Fibroblast of skin of abdomen (primary cell): ENCODE measurements at regions not wholly inside any gene's neighbourhood (a gene's known extent, or its start where the extent isn't known, plus 50 kb on each side); places are given as distances from the start of the nearest gene placed in this dataset.

Source experiments
- DNase-seq: peaks from one replicate; pipeline ENCODE4 v3.0.0-alpha.2; 2013

- DNase-seq = peak; percentile 97
These were observed 358.8 kb upstream of the CDH5 start for GRCh38 chr16:66007717-66008116.

GRCh38 chr16:66006485-66006884 lies 360.0 kb upstream of the CDH5 start:
- no peak for DNase-seq

DNA sequence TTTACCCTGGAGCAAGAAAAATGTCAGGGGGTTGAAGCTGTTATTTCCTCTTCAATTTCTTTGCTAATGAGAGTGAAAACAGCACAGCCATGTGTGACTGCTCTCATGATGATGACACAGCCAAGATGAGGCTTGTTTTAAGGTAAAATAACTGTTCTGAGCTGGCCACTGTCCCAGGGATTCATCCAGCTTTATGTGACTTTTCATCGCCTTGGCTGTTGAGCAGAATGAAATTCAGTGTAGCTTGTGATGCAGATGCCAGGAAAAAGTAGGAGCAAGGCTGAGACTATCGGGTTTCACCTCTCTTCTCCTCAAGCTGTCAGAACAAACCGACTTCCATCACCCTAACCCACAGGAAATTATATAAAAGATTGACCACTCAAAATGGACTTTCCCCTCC lies 361.8 kb upstream of the CDH5 start:
- DNase-seq = peak; percentile 79

- peak; percentile 28 for DNase-seq
These were observed 363.3 kb upstream of the CDH5 start for GRCh38 chr16:66003201-66003600.

DNA sequence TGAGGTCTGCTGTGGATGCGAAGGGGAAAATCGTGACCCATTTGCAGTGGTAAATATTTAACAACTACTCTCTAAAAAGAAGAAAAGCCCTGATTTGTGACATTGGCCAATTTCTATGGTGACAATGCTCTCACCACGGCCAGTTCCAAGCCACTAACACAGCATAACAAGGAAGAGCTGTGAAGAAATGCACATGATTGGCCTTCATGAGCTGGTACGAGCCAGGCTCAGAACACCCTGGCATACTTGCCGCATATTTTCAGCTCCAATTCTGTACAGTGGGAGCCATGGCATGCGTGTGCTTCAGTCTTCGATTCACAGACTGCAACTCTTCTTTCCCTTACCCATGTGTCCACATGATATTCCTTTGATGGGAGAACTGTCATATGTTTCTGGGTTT lies 363.9 kb upstream of the CDH5 start:
- no peak for DNase-seq

- no peak for DNase-seq
These were observed 365.1 kb upstream of the CDH5 start for GRCh38 chr16:66001432-66001831.

GRCh38 chr16:65998443-65998842 lies 368.0 kb upstream of the CDH5 start:
- DNase-seq = no peak

GRCh38 chr16:65994291-65994690 lies 372.2 kb upstream of the CDH5 start:
- DNase-seq = peak; percentile 40

GRCh38 chr16:65991149-65991701 lies 375.3 kb upstream of the CDH5 start:
- DNase-seq = no peak

- no peak for DNase-seq
These were observed 376.5 kb upstream of the CDH5 start for GRCh38 chr16:65989861-65990604.

- DNase-seq = no peak
These were observed 378.4 kb upstream of the CDH5 start for GRCh38 chr16:65988024-65988595.

GRCh38 chr16:65984296-65984695 lies 382.2 kb upstream of the CDH5 start:
- no peak for DNase-seq

DNA sequence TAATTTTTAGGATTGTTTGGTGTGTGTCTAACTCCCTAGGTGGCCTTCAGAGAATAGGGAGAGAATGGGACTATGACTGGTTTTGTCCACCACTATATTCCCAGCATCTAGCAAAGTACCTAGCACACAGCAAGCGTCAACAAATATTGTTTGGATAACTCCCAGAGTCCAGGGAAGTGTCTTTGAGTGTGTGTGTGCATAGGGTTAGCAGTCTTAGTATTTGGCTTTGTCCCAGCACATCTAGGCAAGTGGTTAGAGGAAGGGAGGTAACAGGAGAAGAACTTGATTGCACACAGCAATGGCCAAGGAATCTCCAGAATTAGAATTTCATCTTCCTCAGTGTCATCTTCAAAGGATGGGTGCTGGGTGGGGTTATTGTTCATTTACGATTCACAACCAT lies 385.4 kb upstream of the CDH5 start:
- DNase-seq = no peak

- DNase-seq = peak; percentile 82
These were observed 391.3 kb upstream of the CDH5 start for GRCh38 chr16:65975049-65975708.

- DNase-seq = peak; percentile 69
These were observed 399.1 kb upstream of the CDH5 start for GRCh38 chr16:65967376-65967775.

DNA sequence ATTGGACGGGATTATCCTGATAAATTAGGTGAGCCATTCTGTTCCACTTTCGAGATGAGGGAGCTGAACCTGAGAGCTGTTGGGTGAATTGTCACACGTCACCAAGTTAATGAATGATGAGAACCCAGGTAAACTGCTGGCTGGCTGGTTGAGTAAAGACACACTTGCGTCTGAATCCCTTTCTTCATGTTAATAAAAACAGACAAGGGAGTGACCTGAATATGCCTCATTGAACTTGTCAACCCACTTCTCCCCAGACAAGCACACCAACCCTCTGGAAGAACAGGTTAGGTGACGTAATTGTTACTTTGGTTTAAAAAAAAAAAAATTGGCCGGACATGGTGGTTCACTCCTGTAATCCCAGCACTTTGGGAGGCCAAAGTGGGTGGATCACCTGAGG lies 400.9 kb upstream of the CDH5 start:
- no peak for DNase-seq

DNA sequence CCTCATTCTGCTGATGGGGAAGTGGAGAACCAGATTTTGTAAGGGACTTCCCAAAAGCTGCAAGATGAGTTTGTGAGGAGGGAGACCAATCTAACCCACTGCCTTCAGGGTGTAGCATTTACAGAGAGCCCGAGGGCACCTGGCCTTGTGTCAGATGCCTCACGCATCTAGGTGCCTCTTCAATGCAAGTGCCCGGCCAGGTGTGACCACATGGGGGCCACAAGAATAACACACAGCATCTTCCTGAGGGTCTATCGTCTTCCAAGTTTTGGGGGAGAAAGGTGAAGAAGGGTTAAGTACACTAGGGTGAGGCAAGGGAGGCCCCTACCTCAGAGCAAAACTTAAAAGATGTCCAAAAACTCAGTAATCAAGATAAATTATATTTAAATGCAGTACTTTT lies 401.7 kb upstream of the CDH5 start:
- no peak for DNase-seq

DNA sequence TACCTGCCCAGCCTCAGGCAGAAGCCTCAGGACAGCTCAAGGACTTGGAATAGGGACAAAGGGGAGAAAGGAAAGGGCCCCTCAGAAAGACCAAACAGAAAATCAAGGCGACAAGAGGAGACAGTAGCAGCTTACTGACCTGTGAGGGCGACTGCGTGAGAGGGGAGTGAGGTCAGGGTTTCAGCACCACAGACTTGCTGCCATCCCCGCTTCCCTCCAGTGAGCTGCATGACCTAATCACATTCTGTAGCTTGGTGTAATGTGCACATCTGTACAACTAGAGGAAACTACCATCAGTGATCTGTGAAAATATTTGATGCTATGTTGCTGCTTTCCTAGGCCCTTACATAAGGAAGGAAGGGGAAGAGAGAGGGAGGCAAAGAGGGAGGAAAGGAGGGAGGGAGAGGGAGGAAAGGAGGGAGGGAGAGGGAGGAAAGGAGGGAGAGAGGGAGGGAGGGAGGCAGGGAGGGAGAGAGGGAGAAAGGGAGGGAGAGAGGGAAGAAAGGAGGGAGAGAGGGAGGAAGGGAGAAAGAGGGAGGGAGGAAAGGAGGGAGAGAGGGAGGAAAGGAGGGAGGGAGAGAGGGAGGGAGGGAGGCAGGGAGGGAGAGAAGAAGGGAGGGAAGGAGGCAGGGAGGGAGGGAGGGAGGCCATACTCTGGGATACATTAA lies 404.9 kb upstream of the CDH5 start:
- peak; percentile 33 for DNase-seq

DNA sequence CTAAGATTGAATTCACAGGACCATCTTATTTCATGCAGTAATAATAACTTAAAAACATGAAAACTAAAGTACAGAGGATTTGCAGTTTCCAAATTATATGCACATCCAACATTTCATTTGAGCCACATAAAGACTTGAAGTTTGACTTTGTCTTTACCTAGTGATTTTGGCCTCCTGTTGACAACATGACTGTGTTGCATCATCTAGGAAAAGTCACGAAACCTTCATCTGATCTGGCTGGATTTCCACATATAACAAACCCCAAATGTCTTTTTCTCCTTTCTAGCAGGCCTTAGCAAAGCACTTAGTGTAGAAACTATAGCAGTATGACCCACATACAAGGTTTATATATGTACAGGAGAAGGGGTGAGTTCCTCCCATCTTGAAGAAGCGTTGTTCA lies 406.5 kb upstream of the CDH5 start:
- DNase-seq = peak; percentile 21

DNA sequence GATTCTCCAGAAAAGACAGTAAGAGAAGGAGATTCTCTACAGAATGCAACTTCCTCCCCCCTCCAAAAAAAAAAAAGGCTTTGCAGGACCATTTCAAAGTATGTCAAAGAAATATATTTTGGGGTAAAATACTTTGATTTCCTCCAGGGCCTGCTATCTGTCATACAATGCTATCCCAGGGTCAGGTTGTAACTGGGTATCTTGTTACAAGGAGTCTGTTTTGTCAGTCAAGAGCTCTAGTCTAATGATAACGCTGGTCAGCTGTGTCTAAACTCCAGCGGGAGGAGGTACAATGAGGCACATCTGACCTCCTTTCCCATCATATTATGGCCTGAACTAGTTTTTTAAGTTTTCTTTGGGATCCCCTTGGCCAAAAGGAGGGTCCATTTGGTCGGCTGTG lies 408.4 kb upstream of the CDH5 start:
- DNase-seq = no peak

GRCh38 chr16:65956100-65956499 lies 410.4 kb upstream of the CDH5 start:
- no peak for DNase-seq

GRCh38 chr16:65954446-65954845 lies 412.0 kb upstream of the CDH5 start:
- DNase-seq = no peak

GRCh38 chr16:65950211-65950610 lies 416.3 kb upstream of the CDH5 start:
- DNase-seq = peak; percentile 8
